Skin epidermis (tissue), 12 donors: ENCODE measurements at regions not wholly inside any gene's neighbourhood (a gene's known extent, or its start where the extent isn't known, plus 50 kb on each side); places are given as distances from the start of the nearest gene placed in this dataset.
"Not testable (repeated sequence)": the region's sequence is repeated elsewhere in the genome, so short reads cannot be mapped to it uniquely, and the experiment has no call there.

Experiments
- H3K27ac ChIP-seq, 21 experiments: fragments of 200-600 bp; sonication (generic) in 11 of 21; one replicate each; pipeline ENCODE4 v1.5.0; 2020; ENCODE audit warnings: mild to moderate bottlenecking in 3 of 21, inconsistent platforms in 2 of 21, moderate library complexity in 2 of 21
- H3K4me3 ChIP-seq, 7 experiments: fragments of 200-600 bp; sonication (generic) in 2 of 7; one replicate each; pipeline ENCODE4 v1.5.0; 2020; ENCODE audit warnings: inconsistent platforms in 2 of 7, mild to moderate bottlenecking in 2 of 7, moderate library complexity in 1 of 7

GRCh38 chr3:181362378-181362777 is 349.3 kb upstream of the SOX2 start:
- Histone ChIP-seq H3K27ac (no peak overlapping the region), H3K4me3 (no peak overlapping the region)

- no peak overlapping the region for H3K27ac ChIP-seq
- H3K4me3 ChIP-seq, result no peak overlapping the region
Measured at GRCh38 chr3:181358562-181358961, 353.2 kb upstream of the SOX2 start.

GRCh38 chr3:181358060-181358459 is 353.7 kb upstream of the SOX2 start:
- no peak overlapping the region for H3K4me3 ChIP-seq
- no peak overlapping the region for H3K27ac ChIP-seq

- Histone ChIP-seq H3K4me3 (no peak overlapping the region), H3K27ac (no peak overlapping the region)
Measured at GRCh38 chr3:181354140-181354539, 357.6 kb upstream of the SOX2 start.

- no peak overlapping the region for H3K4me3 ChIP-seq
- no peak overlapping the region for H3K27ac ChIP-seq
Measured at GRCh38 chr3:181344331-181344730, 354.8 kb upstream of the DNAJC19 start.

GRCh38 chr3:181336597-181336996 is 347.1 kb upstream of the DNAJC19 start:
- Histone ChIP-seq H3K4me3 (no peak overlapping the region), H3K27ac (no peak overlapping the region)

GRCh38 chr3:181333394-181333793 is 343.9 kb upstream of the DNAJC19 start:
- Histone ChIP-seq H3K4me3 (no peak overlapping the region), H3K27ac (no peak overlapping the region)

- Histone ChIP-seq H3K4me3 (no peak overlapping the region), H3K27ac (no peak overlapping the region)
Measured at GRCh38 chr3:181330821-181331563, 341.5 kb upstream of the DNAJC19 start.

GRCh38 chr3:181330257-181330656 is 340.7 kb upstream of the DNAJC19 start:
- Histone ChIP-seq H3K27ac (no peak overlapping the region), H3K4me3 (no peak overlapping the region)

GRCh38 chr3:181329024-181329423 is 339.5 kb upstream of the DNAJC19 start:
- H3K4me3 ChIP-seq, result no peak overlapping the region
- no peak overlapping the region for H3K27ac ChIP-seq

- H3K4me3 ChIP-seq, result no peak overlapping the region
- H3K27ac ChIP-seq, result no peak overlapping the region
Measured at GRCh38 chr3:181328346-181328745, 338.8 kb upstream of the DNAJC19 start.

- Histone ChIP-seq H3K27ac (no peak overlapping the region), H3K4me3 (no peak overlapping the region)
Measured at GRCh38 chr3:181327349-181327748, 337.8 kb upstream of the DNAJC19 start.

- H3K4me3 ChIP-seq, result no peak overlapping the region
- H3K27ac ChIP-seq, result no peak overlapping the region
Measured at GRCh38 chr3:181326637-181327223, 337.2 kb upstream of the DNAJC19 start.

GRCh38 chr3:181324516-181324915 is 335.0 kb upstream of the DNAJC19 start:
- not testable (repeated sequence) for H3K27ac ChIP-seq, H3K4me3 ChIP-seq

- H3K4me3 ChIP-seq, result no peak overlapping the region
- no peak overlapping the region for H3K27ac ChIP-seq
Measured at GRCh38 chr3:181318321-181318720, 328.8 kb upstream of the DNAJC19 start.

- Histone ChIP-seq H3K4me3 (no peak overlapping the region), H3K27ac (no peak overlapping the region)
Measured at GRCh38 chr3:181317508-181317907, 328.0 kb upstream of the DNAJC19 start.

- Histone ChIP-seq H3K4me3 (no peak overlapping the region), H3K27ac (no peak overlapping the region)
Measured at GRCh38 chr3:181316482-181316881, 326.9 kb upstream of the DNAJC19 start.

- Histone ChIP-seq H3K4me3 (no peak overlapping the region), H3K27ac (no peak overlapping the region)
Measured at GRCh38 chr3:181313335-181313734, 323.8 kb upstream of the DNAJC19 start.

GRCh38 chr3:181311186-181311585 is 321.6 kb upstream of the DNAJC19 start:
- H3K27ac ChIP-seq, result no peak overlapping the region

GRCh38 chr3:181302960-181303359 is 313.4 kb upstream of the DNAJC19 start:
- no peak overlapping the region for H3K27ac ChIP-seq
- H3K4me3 ChIP-seq, result no peak overlapping the region

More at GRCh38 chr3:181311186-181311585, 321.6 kb upstream of the DNAJC19 start:
- no peak overlapping the region for H3K4me3 ChIP-seq

GRCh38 chr3:181300033-181300432 is 310.5 kb upstream of the DNAJC19 start:
- Histone ChIP-seq H3K27ac (no peak overlapping the region), H3K4me3 (no peak overlapping the region)

- Histone ChIP-seq H3K4me3 (no peak overlapping the region), H3K27ac (no peak overlapping the region)
Measured at GRCh38 chr3:181298421-181298820, 308.9 kb upstream of the DNAJC19 start.
